HUDEP-2 (cell line): ENCODE measurements at regions not wholly inside any gene's neighbourhood (a gene's known extent, or its start where the extent isn't known, plus 50 kb on each side); places are given as distances from the start of the nearest gene placed in this dataset.
"Not testable (repeated sequence)": the region's sequence is repeated elsewhere in the genome, so short reads cannot be mapped to it uniquely, and the experiment has no call there.

Source experiments
- DNase-seq, 76 experiments: peaks; one replicate each; lab custom pipeline; 2025; ENCODE audit not compliant: unreplicated experiment in 76 of 76; lab: John Stamatoyannopoulos, UW

GRCh38 chr3:152574461-152575079 is 260.4 kb upstream of the P2RY1 start:
- peak in 15 of 76 experiments; percentile 1 to 29 (median 9) for DNase-seq

DNA sequence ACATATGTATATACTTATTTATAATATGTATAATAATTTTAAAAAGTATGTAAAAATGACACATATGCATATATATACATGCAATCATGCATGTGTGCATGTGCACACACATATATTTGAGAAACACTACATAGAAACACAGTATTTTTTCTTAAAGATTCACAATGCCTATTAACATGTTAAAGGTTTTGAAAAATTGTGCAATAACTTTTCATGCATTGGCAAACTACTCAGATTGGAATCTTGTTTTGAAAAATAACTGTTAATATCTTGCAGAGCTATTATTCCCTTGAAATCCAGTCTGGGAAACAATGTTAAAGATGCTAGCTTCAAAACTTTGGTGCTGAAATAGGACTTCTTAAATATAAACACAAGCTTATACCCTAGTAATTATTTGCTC is 256.2 kb upstream of the P2RY1 start:
- no peak for DNase-seq

GRCh38 chr3:152581951-152582350 is 253.0 kb upstream of the P2RY1 start:
- no peak for DNase-seq

GRCh38 chr3:152583963-152584362 is 251.0 kb upstream of the P2RY1 start:
- DNase-seq, result no peak

GRCh38 chr3:152586974-152587373 is 248.0 kb upstream of the P2RY1 start:
- DNase-seq, result peak in 2 of 76 experiments; percentile 1 to 9

- no peak for DNase-seq
Measured at GRCh38 chr3:152587861-152588260, 247.1 kb upstream of the P2RY1 start.

GRCh38 chr3:152589644-152590043 is 245.3 kb upstream of the P2RY1 start:
- no peak for DNase-seq

DNA sequence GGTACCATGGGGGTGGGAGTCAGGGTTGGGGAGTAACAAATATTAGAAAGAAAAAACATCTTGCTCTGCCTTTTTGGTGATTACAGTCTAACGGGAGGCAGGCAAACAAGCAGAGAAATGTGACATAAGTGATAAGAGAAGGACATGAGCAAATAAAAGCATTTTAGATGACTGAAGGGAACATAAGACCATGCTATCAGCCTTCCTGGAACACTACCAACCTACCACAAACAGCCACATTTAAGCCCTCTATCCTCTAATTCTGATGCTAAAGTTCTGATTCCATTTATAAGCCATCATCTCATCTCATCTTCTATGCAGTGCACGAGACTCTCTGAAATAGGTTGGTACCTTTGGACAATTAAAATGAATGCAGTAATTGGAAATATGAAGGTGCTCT is 243.4 kb upstream of the P2RY1 start:
- peak in 43 of 76 experiments; percentile 3 to 82 (median 37) for DNase-seq

- no peak for DNase-seq
Measured at GRCh38 chr3:152593242-152593641, 241.7 kb upstream of the P2RY1 start.

DNA sequence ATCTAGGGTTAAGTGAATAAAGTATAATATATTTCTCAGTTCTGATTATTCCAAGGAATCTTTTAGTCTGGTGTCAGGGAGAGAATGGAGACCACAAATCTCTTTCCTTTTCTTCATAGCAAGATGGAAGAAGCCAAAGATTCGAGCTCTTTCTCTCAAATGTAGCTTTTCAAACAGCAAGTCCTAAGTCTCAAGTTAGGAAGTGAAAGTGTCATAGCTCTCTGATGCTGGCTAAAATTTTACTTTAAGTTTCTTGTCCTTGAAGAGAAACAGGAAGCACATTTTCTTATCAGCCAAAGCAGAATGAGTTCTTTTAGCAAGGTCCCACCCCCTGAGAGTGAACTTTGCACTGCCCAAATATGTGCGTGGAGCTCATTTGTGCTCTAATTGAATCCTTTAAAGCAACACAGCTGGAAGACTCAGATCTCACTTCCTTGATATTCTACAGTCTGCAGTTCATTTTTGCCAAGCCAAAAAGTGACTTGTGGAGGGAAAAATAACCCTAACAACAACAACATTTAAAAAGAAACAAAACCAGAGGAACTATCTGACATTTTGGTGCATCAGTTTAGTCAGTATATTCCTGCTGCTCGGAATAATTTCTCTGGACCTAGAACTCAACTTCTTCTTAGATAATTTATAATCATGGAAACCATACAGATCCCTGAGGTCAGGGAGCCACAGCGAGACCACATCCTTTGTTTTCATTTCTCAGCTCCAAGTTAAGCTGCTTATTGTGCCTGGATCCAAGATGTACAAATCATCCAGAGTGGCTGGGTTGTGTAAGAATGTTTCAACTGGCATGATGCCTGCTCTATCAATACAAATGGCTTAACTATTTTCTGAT is 238.7 kb upstream of the P2RY1 start:
- DNase-seq, result peak in 59 of 76 experiments; percentile 4 to 76 (median 32)

DNA sequence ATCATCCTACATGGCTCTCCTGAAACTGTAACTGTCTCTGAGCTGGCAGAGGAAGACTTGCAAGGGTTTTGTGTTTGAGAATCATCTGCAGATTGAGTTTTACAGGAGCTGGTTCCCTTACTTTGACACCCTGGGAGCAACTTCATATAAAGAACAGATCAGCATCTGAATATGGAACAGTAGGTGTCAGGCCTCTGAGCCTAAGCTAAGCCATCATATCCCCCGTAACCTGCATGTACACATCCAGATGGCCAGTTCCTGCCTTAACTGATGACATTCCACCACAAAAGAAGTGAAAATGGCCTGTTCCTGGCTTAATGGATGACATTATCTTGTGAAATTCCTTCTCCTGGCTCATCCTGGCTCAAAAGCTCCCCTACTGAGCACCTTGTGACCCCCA is 238.1 kb upstream of the P2RY1 start:
- not testable (repeated sequence) for DNase-seq

- DNase-seq, result no peak
Measured at GRCh38 chr3:152606146-152606545, 228.8 kb upstream of the P2RY1 start.

DNA sequence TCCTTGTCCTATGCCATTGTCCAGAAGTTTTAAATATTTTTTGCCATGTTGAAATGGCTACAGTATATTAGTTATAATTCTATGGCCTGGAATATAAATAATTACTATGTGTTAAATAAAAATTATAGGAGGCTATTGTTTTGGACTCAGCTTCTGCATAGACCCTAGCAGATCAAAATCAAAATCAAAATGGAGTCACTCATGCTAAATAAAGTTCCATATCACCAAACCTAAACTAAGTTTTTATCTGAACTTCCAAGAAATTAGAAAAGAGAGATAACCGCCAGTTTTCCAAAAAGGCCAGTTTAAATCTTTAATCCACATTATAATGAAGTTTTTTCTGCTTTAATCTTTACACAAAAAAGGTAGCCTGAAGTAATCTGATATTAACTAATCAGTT is 227.8 kb upstream of the P2RY1 start:
- DNase-seq, result no peak

DNA sequence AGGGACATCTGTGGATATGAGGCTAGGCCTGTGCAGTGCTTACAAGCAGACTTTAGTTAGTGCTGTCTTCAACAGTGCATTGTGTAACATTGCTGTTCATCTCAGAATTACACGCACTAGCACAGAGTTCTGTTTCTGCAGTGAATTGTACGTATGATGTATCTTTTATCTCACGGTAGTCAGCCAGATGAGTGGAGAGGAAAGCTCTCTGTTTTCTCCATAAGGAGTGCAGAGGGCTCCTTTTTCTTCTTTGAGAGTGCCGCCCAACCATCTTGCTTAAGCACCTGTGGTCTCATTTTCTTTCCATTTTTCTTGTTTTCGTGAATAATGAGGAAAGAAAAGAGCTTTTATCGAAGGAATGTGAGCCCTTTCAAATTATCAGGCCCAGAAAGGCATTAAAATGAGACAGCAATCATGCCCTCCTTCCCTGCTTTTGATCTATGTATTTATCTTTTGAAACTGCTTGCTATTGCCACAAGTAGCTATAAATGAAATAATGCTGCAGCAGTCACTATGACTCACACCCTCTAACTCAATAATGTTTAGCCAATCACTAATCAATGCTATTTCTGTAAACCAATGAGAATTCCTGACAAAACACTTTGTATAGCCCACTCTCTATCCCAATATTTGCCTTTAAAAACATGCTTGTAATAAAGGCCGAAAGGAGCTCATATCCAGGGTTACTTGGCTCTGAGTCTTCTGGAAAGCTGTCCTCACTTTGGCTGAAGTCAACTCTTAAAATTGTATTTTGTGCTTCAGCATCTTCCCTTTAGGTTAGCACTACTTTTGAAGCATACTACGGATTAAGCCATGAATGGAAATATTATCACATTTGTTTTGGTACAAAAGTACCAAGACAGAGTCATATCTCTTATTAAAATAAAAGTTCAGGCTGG is 226.0 kb upstream of the P2RY1 start:
- DNase-seq, result no peak

DNA sequence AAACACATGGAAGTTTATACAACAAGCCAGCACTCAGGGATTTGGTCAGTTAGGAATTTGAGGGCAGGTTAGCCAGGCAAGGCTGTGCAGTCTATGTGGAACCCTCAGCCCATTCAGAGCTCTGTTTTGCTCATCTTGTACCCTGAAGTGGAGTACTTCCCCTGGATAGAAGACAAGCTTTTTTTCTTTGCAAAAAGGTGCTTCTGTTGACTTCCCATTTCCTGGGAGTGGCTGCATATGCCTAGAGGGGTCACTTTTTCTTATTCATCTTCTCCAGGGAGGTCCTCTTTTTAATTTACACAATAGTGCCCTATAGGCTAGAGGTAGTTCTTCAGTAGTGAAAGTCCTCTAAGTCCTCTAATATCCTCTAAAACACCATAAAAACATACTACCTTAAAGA is 225.0 kb upstream of the P2RY1 start:
- no peak for DNase-seq

GRCh38 chr3:152610622-152611021 is 224.3 kb upstream of the P2RY1 start:
- DNase-seq, result no peak

DNA sequence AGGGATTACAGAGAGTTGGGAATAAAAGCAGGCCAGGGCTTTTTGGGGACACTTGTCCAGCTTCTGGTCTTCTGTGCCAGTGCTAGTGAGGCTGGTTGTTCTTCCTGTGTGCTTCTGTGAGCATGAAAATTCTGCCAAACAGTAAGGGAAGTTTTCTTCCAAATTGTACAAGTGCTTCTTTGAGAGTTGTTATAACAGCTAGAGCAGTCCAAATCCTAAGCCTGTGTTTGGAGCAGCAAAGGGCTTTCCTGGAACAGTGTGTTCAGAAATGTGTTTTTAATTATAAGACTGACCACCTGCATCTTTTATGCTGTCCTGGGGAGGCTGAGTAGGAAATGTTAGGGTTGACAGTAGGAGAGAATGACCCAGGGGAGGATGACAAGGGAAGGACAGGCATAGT is 223.0 kb upstream of the P2RY1 start:
- DNase-seq, result no peak

DNA sequence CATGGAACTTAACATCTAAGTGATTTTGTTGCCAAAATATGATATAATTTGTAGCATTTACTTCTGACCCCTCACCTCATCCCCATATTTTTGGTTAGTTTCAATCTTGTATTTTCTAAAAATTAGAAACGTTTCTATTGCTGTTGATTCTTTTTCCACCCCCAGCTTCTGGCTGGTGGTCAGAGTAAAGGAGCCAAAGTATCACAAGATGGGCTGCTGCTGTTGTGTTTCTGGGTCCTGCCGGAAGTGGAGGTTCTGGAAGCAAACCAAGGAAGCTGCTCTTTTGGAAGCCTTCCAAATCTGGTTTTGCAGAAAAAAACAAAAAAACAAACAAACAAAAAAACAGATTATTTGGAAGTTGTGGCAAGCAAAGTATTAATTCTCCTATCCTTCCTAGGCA is 221.1 kb upstream of the P2RY1 start:
- DNase-seq, result no peak

DNA sequence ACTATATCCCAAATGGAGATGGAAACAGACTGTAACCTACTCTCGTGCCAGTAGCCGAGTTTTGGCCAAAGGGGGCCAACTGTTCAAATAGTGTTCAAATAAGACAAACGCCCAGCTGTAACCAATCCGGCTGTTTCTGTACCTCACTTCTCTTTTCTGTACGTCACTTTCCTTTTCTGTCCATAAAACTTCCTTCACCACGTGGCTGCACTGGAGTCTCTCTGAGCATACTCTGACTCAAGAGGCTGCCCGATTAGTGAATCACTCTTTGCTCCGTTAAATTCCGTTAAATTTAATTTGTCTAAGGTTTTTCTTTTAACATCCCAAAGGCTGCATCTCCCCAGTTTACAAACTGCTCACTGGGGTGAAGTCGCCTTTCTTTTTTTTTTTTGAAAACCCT is 219.2 kb upstream of the P2RY1 start:
- DNase-seq, result no peak

DNA sequence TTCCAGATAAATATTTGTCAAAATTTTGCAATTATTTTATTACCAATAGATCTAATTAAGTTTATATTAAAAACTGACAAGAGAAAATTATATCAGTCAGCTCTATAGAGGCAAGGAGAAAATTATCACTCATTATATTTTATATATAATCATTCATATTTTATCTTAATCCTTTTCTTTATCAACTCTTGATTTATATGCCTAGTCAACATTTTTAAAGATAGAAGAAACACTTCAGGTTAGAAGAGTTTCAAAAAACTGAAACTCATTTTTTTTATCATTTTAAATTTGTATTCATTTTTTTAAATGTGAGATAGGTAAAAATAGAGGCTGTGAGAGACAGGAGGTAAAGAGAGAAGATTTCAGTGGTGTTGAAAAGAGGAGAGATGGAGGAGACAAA is 217.3 kb upstream of the P2RY1 start:
- no peak for DNase-seq

DNA sequence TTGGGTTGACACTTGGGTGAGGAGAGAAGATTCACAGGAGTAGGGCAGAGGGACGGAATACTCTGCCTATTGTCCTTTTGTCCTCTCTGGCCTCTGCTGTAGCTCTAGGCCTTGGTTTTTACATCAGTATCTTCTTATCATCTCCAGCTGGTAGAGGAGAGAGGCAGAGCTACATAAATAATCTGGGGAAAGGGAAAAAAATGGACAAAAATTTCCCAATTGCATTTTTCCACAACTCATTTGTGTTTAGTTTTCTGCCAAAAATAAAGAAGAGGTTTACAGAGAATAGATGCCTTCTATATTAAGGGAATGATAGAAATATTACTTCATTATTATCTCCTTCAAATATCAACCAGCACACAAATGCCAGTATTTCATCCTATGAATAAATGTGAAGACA is 216.4 kb upstream of the P2RY1 start:
- DNase-seq, result no peak
